Fibroblast of pulmonary artery (primary cell): ENCODE measurements at regions not wholly inside any gene's neighbourhood (a gene's known extent, or its start where the extent isn't known, plus 50 kb on each side); places are given as distances from the start of the nearest gene placed in this dataset.

Experiments used
- DNase-seq: peaks from one replicate; pipeline ENCODE4 v3.0.0-alpha.2; 2010; ENCODE audit warnings: low read depth
- H3K4me3 ChIP-seq: replicated peaks from 2 replicates; pipeline ENCODE4 v1.5.1; 2011; ENCODE audit warnings: low read depth, mild to moderate bottlenecking, control low read depth, low read length, moderate library complexity
- TF ChIP-seq, protein P1 (sequence below): IDR thresholded peaks from 2 replicates; pipeline ENCODE4 v1.5.1; 2011; ENCODE audit warnings: mild to moderate bottlenecking, control low read depth, low read length, inconsistent platforms; ENCODE audit errors: missing control alignments

GRCh38 chr6:2441601-2442475, 196.4 kb upstream of the GMDS start:
- TF ChIP-seq, protein P1, sequence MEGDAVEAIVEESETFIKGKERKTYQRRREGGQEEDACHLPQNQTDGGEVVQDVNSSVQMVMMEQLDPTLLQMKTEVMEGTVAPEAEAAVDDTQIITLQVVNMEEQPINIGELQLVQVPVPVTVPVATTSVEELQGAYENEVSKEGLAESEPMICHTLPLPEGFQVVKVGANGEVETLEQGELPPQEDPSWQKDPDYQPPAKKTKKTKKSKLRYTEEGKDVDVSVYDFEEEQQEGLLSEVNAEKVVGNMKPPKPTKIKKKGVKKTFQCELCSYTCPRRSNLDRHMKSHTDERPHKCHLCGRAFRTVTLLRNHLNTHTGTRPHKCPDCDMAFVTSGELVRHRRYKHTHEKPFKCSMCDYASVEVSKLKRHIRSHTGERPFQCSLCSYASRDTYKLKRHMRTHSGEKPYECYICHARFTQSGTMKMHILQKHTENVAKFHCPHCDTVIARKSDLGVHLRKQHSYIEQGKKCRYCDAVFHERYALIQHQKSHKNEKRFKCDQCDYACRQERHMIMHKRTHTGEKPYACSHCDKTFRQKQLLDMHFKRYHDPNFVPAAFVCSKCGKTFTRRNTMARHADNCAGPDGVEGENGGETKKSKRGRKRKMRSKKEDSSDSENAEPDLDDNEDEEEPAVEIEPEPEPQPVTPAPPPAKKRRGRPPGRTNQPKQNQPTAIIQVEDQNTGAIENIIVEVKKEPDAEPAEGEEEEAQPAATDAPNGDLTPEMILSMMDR = no peak
- DNase-seq = no peak
- H3K4me3 ChIP-seq = no peak overlapping the region

DNA sequence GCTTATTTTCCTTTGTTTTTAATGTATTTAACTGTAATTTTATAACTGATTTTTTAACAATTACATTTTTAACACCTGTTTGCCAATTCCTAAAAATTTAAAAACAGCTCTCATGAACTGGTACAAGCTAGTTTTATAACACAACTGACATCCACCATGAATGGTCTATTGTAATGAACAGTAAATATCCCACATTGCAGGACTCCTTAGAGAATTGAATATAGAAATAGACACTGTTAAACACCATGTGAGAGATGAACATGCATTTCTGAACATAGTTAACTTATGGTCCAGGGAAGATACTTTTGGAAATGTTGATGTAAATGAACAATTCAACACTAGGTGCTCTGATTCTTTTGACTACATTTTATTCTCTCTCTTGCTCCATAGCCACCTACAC, 195.1 kb upstream of the GMDS start:
- no peak overlapping the region for H3K4me3 ChIP-seq
- TF ChIP-seq, protein P1 = no peak
- DNase-seq = no peak

- H3K4me3 ChIP-seq = no peak overlapping the region
- TF ChIP-seq, protein P1 = no peak
- DNase-seq = no peak
Measured at GRCh38 chr6:2439632-2440031, 194.2 kb upstream of the GMDS start.

GRCh38 chr6:2439082-2439481, 193.7 kb upstream of the GMDS start:
- no peak overlapping the region for H3K4me3 ChIP-seq
- TF ChIP-seq, protein P1 = no peak
- no peak for DNase-seq

GRCh38 chr6:2436410-2437154, 191.2 kb upstream of the GMDS start:
- TF ChIP-seq, protein P1 = no peak
- DNase-seq = no peak
- H3K4me3 ChIP-seq = no peak overlapping the region

- no peak for DNase-seq
- TF ChIP-seq, protein P1 = no peak
- H3K4me3 ChIP-seq = no peak overlapping the region
Measured at GRCh38 chr6:2435323-2435722, 189.9 kb upstream of the GMDS start.

DNA sequence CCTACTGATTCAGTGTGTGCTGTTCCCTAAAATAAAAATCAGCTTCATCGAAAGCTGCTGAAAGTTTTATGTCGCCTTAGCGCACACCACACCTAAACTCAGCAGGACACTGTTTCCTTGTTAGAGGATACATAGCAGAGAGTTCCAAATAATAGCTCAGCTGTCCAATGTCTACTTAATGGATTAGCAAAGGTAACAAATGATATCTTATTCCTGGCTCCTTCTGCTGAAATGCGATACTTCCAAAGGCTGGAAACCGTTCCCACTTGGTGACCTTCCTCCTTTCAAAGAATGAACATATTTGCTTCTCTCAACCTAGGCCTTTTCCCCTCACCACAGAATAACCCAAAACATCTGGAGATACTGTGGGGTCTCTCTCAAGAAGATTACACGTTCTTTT, 189.5 kb upstream of the GMDS start:
- TF ChIP-seq, protein P1 = no peak
- no peak overlapping the region for H3K4me3 ChIP-seq
- DNase-seq = no peak
